ENCODE measurements at regions not wholly inside any gene's neighbourhood (a gene's known extent, or its start where the extent isn't known, plus 50 kb on each side); places are given as distances from the start of the nearest gene placed in this dataset.

GRCh38 chr20:12644461-12644860 lies 364.3 kb upstream of the SPTLC3 start:
- DNase-seq = no peak
- Mint-ChIP-seq H3K36me3 (ENCODE audit: unreplicated experiment) (no peaks in the 10 kb centered on the region), H3K4me3 (ENCODE audit: unreplicated experiment) (no peak overlapping the region), H3K4me1 (ENCODE audit: low read depth, unreplicated experiment) (no peaks in the 10 kb centered on the region), H3K27me3 (ENCODE audit: unreplicated experiment) (no peaks in the 10 kb centered on the region), H3K27ac (ENCODE audit: unreplicated experiment) (no peak overlapping the region), H3K9me3 (ENCODE audit: unreplicated experiment) (peaks cover 1% of the 10 kb centered on the region)
- TF ChIP-seq CTCF (IDR thresholded peaks at IDR 0.05; ENCODE audit: partially characterized antibody, unreplicated experiment) = no peak

GRCh38 chr20:12649234-12649633 lies 359.5 kb upstream of the SPTLC3 start:
- Mint-ChIP-seq H3K36me3 (ENCODE audit: unreplicated experiment) (no peaks in the 10 kb centered on the region), H3K27ac (ENCODE audit: unreplicated experiment) (no peak overlapping the region), H3K4me1 (ENCODE audit: low read depth, unreplicated experiment) (no peaks in the 10 kb centered on the region), H3K9me3 (ENCODE audit: unreplicated experiment) (peaks cover 1% of the 10 kb centered on the region), H3K4me3 (ENCODE audit: unreplicated experiment) (no peak overlapping the region), H3K27me3 (ENCODE audit: unreplicated experiment) (no peaks in the 10 kb centered on the region)
- no peak for DNase-seq
- no peak for TF ChIP-seq CTCF (IDR thresholded peaks at IDR 0.05; ENCODE audit: partially characterized antibody, unreplicated experiment)

GRCh38 chr20:12653642-12654041 lies 355.1 kb upstream of the SPTLC3 start:
- no peaks in the 10 kb centered on the region for H3K4me1 Mint-ChIP-seq (ENCODE audit: low read depth, unreplicated experiment)
- DNase-seq = no peak
- peaks cover 1% of the 10 kb centered on the region for H3K9me3 Mint-ChIP-seq (ENCODE audit: unreplicated experiment)
- no peaks in the 10 kb centered on the region for H3K36me3 Mint-ChIP-seq (ENCODE audit: unreplicated experiment)
- H3K27ac Mint-ChIP-seq (ENCODE audit: unreplicated experiment) = no peak overlapping the region
- TF ChIP-seq CTCF (IDR thresholded peaks at IDR 0.05; ENCODE audit: partially characterized antibody, unreplicated experiment) = no peak
- H3K27me3 Mint-ChIP-seq (ENCODE audit: unreplicated experiment) = no peaks in the 10 kb centered on the region
- no peak overlapping the region for H3K4me3 Mint-ChIP-seq (ENCODE audit: unreplicated experiment)

GRCh38 chr20:12659942-12660341 lies 348.8 kb upstream of the SPTLC3 start:
- no peak for DNase-seq
- H3K4me3 Mint-ChIP-seq (ENCODE audit: unreplicated experiment) = no peak overlapping the region
- no peak for TF ChIP-seq CTCF (IDR thresholded peaks at IDR 0.05; ENCODE audit: partially characterized antibody, unreplicated experiment)
- no peaks in the 10 kb centered on the region for H3K36me3 Mint-ChIP-seq (ENCODE audit: unreplicated experiment)
- peaks cover 2% of the 10 kb centered on the region for H3K4me1 Mint-ChIP-seq (ENCODE audit: low read depth, unreplicated experiment)
- H3K9me3 Mint-ChIP-seq (ENCODE audit: unreplicated experiment) = peaks cover 6% of the 10 kb centered on the region
- H3K27me3 Mint-ChIP-seq (ENCODE audit: unreplicated experiment) = no peaks in the 10 kb centered on the region
- no peak overlapping the region for H3K27ac Mint-ChIP-seq (ENCODE audit: unreplicated experiment)

- no peak for DNase-seq
- Mint-ChIP-seq H3K4me1 (ENCODE audit: low read depth, unreplicated experiment) (peaks cover 2% of the 10 kb centered on the region), H3K4me3 (ENCODE audit: unreplicated experiment) (no peak overlapping the region), H3K27ac (ENCODE audit: unreplicated experiment) (no peak overlapping the region), H3K36me3 (ENCODE audit: unreplicated experiment) (no peaks in the 10 kb centered on the region), H3K9me3 (ENCODE audit: unreplicated experiment) (peaks cover 6% of the 10 kb centered on the region), H3K27me3 (ENCODE audit: unreplicated experiment) (no peaks in the 10 kb centered on the region)
- peak; percentile 61 for TF ChIP-seq CTCF (IDR thresholded peaks at IDR 0.05; ENCODE audit: partially characterized antibody, unreplicated experiment)
Observed at GRCh38 chr20:12660918-12661317, 347.9 kb upstream of the SPTLC3 start.
